Fibroblast of the aortic adventitia (primary cell): ENCODE measurements at regions not wholly inside any gene's neighbourhood (a gene's known extent, or its start where the extent isn't known, plus 50 kb on each side); places are given as distances from the start of the nearest gene placed in this dataset.

Experiments
- DNase-seq: peaks from one replicate; pipeline ENCODE4 v3.0.0-alpha.2; 2010; ENCODE audit warnings: low read depth
- H3K4me3 ChIP-seq: 2 replicates; pipeline ENCODE4 v1.5.1; 2011; ENCODE audit warnings: low read depth, mild to moderate bottlenecking, control low read depth, low read length, moderate library complexity
- CTCF ChIP-seq: IDR thresholded peaks from 2 replicates; pipeline ENCODE4 v1.5.1; 2011; ENCODE audit warnings: mild to moderate bottlenecking, low read length, control low read depth, inconsistent platforms; ENCODE audit not compliant: insufficient read depth

- no peak for DNase-seq
- TF ChIP-seq CTCF = no peak
- no peak overlapping the region for H3K4me3 ChIP-seq
These were observed 88.7 kb upstream of the ATP8B1 start for GRCh38 chr18:57891707-57892391.

- TF ChIP-seq CTCF = no peak
- no peak for DNase-seq
- H3K4me3 ChIP-seq = no peak overlapping the region
These were observed 87.2 kb upstream of the ATP8B1 start for GRCh38 chr18:57890266-57890665.

GRCh38 chr18:57889841-57890240 is 86.7 kb upstream of the ATP8B1 start:
- no peak overlapping the region for H3K4me3 ChIP-seq
- DNase-seq = no peak
- no peak for TF ChIP-seq CTCF

GRCh38 chr18:57887543-57888383 is 84.6 kb upstream of the ATP8B1 start:
- DNase-seq = no peak
- no peak for TF ChIP-seq CTCF
- no peak overlapping the region for H3K4me3 ChIP-seq

GRCh38 chr18:57885931-57886330 is 82.8 kb upstream of the ATP8B1 start:
- H3K4me3 ChIP-seq = no peak overlapping the region
- no peak for TF ChIP-seq CTCF
- no peak for DNase-seq

GRCh38 chr18:57882465-57882864 is 79.3 kb upstream of the ATP8B1 start:
- H3K4me3 ChIP-seq = no peak overlapping the region
- TF ChIP-seq CTCF = no peak
- DNase-seq = no peak
